ENCODE measurements at regions not wholly inside any gene's neighbourhood (a gene's known extent, or its start where the extent isn't known, plus 50 kb on each side); places are given as distances from the start of the nearest gene placed in this dataset.
"Not testable (repeated sequence)": the region's sequence is repeated elsewhere in the genome, so short reads cannot be mapped to it uniquely, and the experiment has no call there.

DNA sequence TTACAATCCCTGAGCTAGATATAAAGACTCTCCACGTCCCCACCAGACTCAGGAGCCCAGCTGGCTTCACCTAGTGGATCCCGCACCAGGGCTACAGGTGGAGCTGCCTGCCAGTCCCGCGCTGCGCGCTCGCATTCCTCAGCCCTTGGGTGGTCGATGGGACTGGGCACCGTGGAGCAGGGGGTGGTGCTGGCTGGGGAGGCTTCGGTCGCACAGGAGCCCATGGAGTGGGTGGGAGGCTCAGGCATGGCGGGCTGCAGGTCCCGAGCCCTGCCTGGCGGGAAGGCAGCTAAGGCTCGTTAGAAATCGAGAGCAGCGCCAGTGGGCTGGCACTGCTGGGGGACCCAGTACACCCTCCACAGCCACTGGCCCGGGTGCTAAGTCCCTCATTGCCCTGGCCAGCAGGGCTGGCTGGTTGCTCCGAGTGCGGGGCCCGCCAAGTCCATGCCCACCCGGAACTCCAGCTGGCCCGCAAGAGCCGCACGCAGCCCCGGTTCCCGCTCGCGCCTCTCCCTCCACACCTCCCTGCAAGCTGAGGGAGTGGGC, 423.7 kb downstream of the OLFM4 start:
- TF ChIP-seq, protein P1, sequence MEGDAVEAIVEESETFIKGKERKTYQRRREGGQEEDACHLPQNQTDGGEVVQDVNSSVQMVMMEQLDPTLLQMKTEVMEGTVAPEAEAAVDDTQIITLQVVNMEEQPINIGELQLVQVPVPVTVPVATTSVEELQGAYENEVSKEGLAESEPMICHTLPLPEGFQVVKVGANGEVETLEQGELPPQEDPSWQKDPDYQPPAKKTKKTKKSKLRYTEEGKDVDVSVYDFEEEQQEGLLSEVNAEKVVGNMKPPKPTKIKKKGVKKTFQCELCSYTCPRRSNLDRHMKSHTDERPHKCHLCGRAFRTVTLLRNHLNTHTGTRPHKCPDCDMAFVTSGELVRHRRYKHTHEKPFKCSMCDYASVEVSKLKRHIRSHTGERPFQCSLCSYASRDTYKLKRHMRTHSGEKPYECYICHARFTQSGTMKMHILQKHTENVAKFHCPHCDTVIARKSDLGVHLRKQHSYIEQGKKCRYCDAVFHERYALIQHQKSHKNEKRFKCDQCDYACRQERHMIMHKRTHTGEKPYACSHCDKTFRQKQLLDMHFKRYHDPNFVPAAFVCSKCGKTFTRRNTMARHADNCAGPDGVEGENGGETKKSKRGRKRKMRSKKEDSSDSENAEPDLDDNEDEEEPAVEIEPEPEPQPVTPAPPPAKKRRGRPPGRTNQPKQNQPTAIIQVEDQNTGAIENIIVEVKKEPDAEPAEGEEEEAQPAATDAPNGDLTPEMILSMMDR (conservative IDR thresholded peaks at IDR 0.05), result not testable (repeated sequence)
- not testable (repeated sequence) for TF ChIP-seq ZFX (IDR thresholded peaks at IDR 0.05)
